ENCODE measurements at regions not wholly inside any gene's neighbourhood (a gene's known extent, or its start where the extent isn't known, plus 50 kb on each side); places are given as distances from the start of the nearest gene placed in this dataset.

GRCh38 chr7:156145996-156146395 lies 333.7 kb upstream of the SHH start:
- TF ChIP-seq CTCF (conservative IDR thresholded peaks at IDR 0.05), result no peak
- no peak for TF ChIP-seq ZFX (IDR thresholded peaks at IDR 0.05)

Measured in C4-2B (cell line).